G401 (cell line): ENCODE measurements at regions not wholly inside any gene's neighbourhood (a gene's known extent, or its start where the extent isn't known, plus 50 kb on each side); places are given as distances from the start of the nearest gene placed in this dataset.

Experiments used
- DNase-seq: peaks from one replicate; pipeline ENCODE4 v3.0.0-alpha.2; 2015; ENCODE audit warnings: low spot score
- in situ Hi-C: cut with HindIII; loops from 2 replicates; pipeline ENCODE4 v1.10.0; 2016; ENCODE audit warnings: low sequenced_read_pairs, mixed read lengths

DNA sequence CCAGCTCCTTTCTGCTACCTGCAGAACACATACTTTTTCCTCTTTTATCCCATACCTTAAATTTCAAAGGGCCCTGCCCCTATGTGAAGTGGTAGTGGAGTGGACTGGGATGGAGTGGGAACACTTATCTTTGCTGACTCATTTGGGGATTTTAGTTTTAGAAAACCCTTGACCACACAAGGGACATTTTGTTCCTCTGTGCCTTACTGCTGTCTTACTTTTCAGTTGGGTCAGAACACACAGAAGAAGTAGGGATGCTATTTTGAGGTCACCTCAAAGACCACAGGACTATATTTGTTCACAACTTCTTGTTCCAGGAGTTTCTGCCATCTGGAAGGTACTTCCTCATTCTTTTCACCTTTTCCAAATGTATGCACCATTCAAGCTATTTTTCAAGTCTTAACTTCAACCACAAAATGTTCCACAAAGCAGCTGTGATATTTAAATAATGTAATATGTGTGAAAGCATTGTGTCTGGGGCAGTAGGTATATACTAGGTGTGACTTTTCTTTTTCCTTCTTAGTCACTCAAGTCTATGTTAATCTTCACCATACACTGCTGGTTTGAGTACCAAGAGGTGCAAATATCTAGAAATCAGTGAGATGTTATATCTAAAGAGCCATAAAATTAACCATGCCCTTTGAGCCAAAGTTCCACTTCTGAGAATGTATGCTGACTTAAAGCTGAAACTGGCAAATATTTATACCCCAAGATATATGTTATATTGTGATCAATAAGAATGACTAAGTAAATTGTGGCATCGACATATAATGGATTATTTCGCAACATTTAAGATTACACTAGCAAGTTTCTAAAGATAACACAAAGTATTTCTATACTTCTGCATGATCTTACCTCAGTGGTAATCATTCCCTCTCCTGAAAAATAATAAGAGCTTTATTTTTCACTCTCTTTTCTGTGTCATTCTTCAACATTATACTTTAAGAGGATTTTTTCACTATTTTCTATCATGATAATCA lies 308.5 kb downstream of the MRPL39 start:
- in situ Hi-C loops: no loop called here
- no peak for DNase-seq

GRCh38 chr21:25297117-25297516 lies 310.2 kb downstream of the MRPL39 start:
- in situ Hi-C loops: no loop called here
- no peak for DNase-seq

- in situ Hi-C loops: no loop called here
Measured at GRCh38 chr21:25296252-25296651, 311.0 kb downstream of the MRPL39 start.

DNA sequence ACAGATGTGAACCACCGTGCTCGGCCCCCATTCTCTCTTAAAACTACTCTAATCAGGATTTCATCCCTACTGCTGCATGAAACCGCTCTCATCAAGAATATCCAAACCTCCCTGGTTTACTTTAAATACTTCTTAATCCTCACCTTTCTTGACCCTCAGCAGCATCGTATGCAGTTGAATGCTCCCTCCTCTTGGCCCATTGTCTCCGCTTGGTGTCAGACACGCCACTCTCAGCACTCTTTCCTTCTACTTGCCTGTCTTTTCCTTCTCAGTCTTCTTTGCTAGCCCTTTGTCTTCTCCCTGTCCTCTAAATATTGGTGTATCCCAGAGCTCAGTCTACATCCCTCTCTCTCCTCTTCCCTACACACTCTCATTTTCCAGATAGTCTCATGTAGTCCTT lies 314.9 kb downstream of the MRPL39 start:
- in situ Hi-C loops: no loop called here
- DNase-seq: no peak

More at GRCh38 chr21:25296252-25296651, 311.0 kb downstream of the MRPL39 start:
- DNase-seq: no peak

GRCh38 chr21:25283720-25284119 lies 323.6 kb downstream of the MRPL39 start:
- no peak for DNase-seq
- in situ Hi-C loops: no loop called here

DNA sequence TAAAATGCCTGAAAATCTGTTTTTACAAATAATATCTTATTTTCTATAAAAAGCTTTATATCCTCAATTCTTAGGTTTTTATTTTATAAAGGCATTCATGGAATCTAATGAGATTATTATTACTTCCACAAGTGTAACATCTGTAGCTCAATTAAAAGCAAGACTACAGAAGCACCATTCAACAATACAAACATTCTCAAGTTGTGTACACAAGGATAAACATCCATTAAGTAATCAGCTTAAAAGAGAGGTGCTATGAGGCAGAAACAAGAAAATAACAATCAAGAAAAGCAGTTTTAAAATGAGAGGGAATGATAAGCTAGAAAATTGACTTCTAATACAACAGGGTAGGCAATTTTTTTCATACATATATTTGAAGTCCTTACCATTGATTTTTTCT lies 326.1 kb downstream of the MRPL39 start:
- DNase-seq: no peak
- in situ Hi-C loops: no loop called here

DNA sequence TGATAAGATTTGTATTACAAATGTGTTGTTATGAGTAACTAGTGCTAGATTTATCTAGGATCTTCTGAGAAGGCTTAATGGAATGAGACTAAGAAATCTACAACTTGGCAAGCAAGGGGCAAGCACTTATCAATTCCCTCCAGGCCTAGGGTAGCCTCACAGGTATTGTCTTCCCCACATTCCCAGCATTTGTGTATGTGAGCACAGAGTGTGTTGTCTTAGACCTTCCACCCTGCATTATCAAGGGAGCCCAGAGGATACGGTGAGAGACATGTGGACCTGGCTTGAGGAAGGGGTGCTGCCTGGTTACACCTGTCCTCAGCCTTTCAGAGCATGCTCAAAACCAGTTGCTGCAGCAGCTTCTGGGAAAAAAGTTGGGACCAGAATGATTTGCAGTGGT lies 327.2 kb downstream of the MRPL39 start:
- DNase-seq: no peak
- in situ Hi-C loops: no loop called here

- DNase-seq: no peak
- in situ Hi-C loops: no loop called here
Measured at GRCh38 chr21:25273959-25274358, 333.3 kb downstream of the MRPL39 start.

DNA sequence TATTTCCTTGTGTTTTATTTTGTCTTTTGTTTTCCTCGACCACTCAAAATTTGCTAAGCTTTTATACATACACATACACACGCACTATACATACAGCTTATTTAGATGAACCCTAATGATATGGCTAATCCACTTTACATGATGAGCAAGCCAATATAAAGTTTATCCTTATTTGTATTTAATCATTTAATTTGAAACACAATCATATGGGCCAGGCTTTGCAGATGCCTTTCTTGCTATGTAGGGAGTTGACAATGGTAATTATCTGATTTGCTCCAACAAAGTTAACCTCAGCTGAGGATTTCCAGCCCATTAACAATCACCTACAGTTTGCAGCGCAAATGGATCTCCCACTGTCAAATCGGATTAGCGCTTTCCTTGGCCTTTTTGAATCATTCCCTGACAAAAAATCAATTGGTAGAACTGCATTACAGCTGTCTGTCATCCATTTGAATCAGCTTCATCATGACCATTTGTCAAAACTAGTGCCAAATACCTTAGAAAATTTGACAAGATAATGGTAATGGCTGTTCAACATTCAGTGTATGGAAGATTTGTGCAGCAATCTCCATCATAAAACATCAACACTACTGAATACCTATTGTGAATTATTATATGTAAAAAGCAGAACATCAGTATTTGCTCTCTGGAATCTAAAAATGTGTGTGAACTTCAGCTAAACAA lies 352.6 kb downstream of the MRPL39 start:
- DNase-seq: no peak
- in situ Hi-C loops: no loop called here

DNA sequence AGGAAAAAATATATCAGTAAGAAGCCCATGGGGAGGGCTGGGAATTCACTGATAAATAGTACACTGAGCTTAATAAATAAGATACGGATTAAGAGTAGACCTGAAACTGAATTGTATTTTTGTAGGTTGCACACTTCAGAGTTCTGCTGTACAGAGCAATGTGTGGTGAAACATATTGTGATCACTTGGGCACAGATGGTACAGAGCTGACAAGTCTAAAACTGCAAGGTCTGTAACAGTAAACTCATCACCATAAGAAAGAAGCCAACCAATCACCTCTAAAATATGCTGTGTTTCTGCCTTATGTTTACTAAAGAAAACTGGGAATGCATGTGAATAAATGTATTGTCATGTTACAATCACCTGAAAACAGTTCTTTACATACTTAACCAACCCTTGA lies 360.7 kb downstream of the MRPL39 start:
- in situ Hi-C loops: no loop called here

DNA sequence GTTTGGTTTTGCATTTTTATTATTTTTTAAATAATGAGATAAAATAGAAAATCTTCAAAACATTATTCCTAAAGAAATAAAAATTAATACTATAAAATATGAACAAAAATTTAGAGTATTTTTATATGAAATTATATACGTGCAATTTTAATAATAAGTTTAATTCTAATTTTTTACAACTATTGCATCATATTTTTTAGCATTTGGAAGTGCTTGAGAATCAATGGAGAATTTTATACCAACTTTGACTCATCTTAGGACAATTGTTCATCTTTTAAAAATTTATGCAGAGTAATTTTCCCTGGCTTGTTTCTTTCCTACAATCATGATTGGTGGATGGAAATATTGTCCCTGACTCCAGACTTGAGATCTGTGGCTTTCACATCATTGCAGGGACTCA lies 362.5 kb downstream of the MRPL39 start:
- in situ Hi-C loops: no loop called here
- no peak for DNase-seq

More for the DNA sequence above, 360.7 kb downstream of the MRPL39 start:
- no peak for DNase-seq

GRCh38 chr21:25243808-25244207 lies 363.5 kb downstream of the MRPL39 start:
- in situ Hi-C loops: no loop called here
- no peak for DNase-seq

DNA sequence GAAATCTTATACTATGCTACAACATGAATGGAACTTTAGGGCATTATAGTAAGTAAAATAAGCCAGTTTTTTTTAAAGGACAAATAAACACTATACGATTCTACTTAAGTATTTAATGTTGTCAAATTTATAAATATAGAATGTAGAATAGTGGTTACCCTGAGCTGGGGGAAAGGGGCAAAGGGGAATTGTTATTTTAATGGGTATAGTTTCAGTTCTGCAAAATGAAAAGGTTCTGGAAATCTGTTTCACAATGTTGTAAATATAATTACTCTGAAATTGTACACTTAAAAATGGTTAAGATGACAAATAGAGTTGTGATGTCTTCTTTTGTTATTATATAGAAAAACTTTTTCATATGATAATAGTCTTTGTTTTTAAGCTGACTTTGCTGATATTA lies 366.3 kb downstream of the MRPL39 start:
- in situ Hi-C loops: no loop called here
- no peak for DNase-seq

DNA sequence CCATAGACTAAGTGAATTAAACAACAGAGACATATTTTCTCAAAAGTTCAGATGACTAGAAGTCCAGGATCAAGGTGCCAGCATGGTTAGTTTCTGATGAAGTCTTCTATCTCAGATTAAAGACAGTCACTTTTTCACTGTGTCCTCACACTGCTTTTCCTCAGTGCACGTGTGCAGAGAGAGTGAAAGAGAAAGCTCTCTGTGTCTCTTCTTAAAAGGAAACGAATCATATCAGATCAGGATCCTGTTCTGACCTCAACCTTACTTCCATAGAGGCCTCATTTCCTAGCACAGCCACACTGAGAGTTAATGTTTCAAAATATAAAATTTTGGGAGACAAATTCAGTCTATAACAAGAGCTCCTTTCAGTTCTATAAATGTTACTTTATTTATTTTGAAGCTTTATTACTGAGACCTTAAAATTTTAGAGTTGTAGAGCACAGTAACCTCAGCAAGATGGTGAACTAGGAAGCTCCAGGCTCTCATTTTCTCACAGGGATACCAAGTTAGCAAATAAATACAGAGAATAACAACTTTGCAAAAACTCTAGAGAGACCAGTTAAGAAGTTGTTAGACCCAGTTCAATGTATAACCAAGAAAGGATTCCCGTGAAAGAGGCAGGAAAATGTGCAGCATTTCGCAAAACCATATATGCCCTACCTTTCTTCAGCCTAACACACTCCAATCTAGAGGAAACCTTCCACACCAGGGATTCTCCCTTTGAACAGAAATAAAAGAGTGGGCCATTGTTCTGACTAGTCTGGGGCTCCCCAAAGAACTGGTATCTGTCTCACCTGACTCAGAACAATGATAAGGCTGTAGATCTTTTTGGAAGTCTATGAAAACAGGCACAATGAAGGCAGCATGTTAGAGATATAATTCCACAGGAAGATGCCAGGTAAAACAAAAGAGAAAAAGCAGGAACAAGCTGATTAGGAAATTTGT lies 372.2 kb downstream of the MRPL39 start:
- DNase-seq: no peak
- in situ Hi-C loops: no loop called here

DNA sequence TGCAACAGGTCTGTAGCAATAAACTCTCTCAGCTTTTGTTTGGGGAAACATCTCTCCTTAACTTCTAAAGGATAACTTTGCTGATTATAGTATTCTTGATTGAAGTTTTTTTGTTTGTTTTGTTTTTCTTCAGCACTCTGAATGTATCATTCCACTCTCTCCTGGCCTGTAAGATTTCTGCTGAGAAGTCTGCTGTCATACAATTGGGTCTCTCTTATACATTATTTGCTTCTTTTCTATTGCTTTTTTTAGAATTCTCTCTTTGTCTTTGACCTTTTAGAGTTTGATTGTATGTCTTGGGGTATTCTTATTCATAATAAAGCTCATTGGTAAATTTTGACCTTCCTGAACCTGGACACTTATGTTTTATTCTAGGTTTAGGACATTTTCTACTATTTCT lies 386.3 kb downstream of the MRPL39 start:
- no peak for DNase-seq
- in situ Hi-C loops: no loop called here

DNA sequence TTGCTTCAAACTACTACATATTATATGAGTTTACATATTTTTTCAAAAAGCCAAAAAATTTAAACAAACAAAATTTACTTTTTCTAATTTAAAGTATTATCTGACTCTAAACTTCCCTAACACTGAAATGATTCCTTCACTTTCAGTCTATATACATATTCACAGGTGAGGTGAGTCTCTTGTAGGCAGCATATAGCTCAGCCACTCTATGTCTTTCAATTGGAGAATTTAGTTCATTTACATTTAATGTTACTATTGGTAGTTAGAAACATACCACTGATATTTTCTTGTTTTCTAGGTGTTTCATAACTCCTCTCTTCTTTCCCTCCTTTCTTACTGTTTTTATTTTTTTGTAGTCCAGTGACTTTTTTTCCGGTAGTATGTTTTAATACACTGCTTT lies 387.1 kb downstream of the MRPL39 start:
- no peak for DNase-seq
- in situ Hi-C loops: no loop called here

DNA sequence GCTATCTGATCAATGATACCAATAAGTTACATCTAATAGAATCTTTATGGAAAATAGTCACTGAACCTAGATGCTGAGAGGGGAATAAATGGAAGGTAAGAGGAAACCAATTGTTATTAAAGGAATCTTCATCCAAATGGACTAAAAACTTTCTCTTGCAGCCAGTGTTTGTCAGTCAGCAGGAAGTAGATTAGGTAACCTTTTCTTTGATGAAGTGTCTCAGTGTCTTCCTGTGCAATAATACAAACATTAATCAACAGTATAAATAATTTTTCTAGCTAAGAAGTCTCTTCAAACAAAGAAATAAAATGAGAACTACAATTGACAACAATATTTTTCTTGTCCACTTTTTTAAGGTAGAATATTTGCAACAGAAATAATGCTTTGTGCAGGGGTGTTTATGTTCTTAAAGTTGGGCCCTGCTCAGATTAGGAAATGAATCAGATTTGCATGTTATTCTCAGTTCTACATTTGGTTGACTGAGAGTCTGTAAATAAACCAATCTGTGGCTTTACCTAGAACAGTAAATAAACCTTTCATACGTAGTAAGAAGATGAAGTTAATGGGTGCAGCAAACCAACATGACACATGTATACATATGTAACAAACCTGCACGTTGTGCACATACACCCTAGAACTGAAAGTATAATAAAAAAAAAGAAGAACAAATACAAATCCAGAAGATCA lies 391.4 kb downstream of the MRPL39 start:
- in situ Hi-C loops: no loop called here
- DNase-seq: no peak

DNA sequence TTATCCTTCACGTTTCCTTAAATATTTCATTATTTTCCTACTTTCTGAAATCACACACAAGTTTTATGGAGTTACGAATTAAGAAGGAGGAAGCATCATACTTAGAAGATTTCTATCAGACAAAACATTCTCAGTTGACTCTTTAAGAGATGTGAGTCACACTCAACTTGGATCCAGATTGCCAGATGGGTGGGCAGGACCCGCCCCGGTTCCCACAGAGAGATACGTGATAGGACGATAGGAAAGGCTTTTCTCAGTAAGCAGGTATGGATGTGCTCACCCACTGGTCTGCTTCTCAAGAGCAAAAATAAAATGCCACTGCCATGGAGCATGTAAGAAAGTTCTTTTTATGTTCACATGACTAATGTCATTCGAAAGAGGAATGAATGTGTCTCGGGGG lies 392.6 kb downstream of the MRPL39 start:
- DNase-seq: no peak
- in situ Hi-C loops: no loop called here

GRCh38 chr21:25199944-25200343 lies 407.3 kb downstream of the MRPL39 start:
- in situ Hi-C loops: no loop called here
- DNase-seq: no peak
